ENCODE measurements at regions not wholly inside any gene's neighbourhood (a gene's known extent, or its start where the extent isn't known, plus 50 kb on each side); places are given as distances from the start of the nearest gene placed in this dataset.

- Mint-ChIP-seq H3K4me1 (ENCODE audit: low read depth, unreplicated experiment) (peaks cover 77% of the 10 kb centered on the region), H3K4me3 (ENCODE audit: low read depth, unreplicated experiment) (peak overlapping the region; percentile 51), H3K27ac (ENCODE audit: unreplicated experiment) (peak overlapping the region; percentile 92), H3K36me3 (ENCODE audit: insufficient read depth, unreplicated experiment) (peaks cover 18% of the 10 kb centered on the region), H3K9me3 (ENCODE audit: low read depth, unreplicated experiment) (peaks cover 8% of the 10 kb centered on the region), H3K27me3 (ENCODE audit: unreplicated experiment) (no peaks in the 10 kb centered on the region)
- no TSS peak for BruUV-seq (replicated peaks)
- DNase-seq, result peak; percentile 44
- CTCF ChIA-PET, result interaction anchor here (2.8 kb wide), 1 partner anchor 25 kb away, joined by 12 read pairs; no protein-coding TSS in a partner anchor
- no peak for TF ChIP-seq CTCF (IDR thresholded peaks at IDR 0.05; ENCODE audit: unreplicated experiment)
- intact Hi-C loops (cut with micrococcal nuclease; ENCODE audit: unreplicated experiment), result loop anchor here (1.0 to 2.0 kb wide), 3 partner anchors 25 to 133 kb away; no protein-coding TSS in a partner anchor
These were observed 635.4 kb downstream of the NR2F1-AS1 start for GRCh38 chr5:92945605-92946097.

- no TSS peak for BruUV-seq (replicated peaks)
- Mint-ChIP-seq H3K4me3 (ENCODE audit: low read depth, unreplicated experiment) (peak overlapping the region; percentile 51), H3K27ac (ENCODE audit: unreplicated experiment) (peak overlapping the region; percentile 92), H3K27me3 (ENCODE audit: unreplicated experiment) (no peaks in the 10 kb centered on the region), H3K36me3 (ENCODE audit: insufficient read depth, unreplicated experiment) (peaks cover 18% of the 10 kb centered on the region), H3K4me1 (ENCODE audit: low read depth, unreplicated experiment) (peaks cover 78% of the 10 kb centered on the region), H3K9me3 (ENCODE audit: low read depth, unreplicated experiment) (peaks cover 5% of the 10 kb centered on the region)
- intact Hi-C loops (cut with micrococcal nuclease; ENCODE audit: unreplicated experiment), result loop anchor here (1.0 to 2.0 kb wide), 3 partner anchors 25 to 133 kb away; no protein-coding TSS in a partner anchor
- TF ChIP-seq CTCF (IDR thresholded peaks at IDR 0.05; ENCODE audit: unreplicated experiment), result no peak
- no peak for DNase-seq
- CTCF ChIA-PET, result interaction anchor here (0.6 to 2.8 kb wide), 2 partner anchors 25 to 341 kb away, joined by 4 to 12 read pairs; no protein-coding TSS in a partner anchor
These were observed 636.0 kb downstream of the NR2F1-AS1 start for GRCh38 chr5:92944903-92945604.

- Mint-ChIP-seq H3K4me3 (ENCODE audit: low read depth, unreplicated experiment) (peak overlapping the region; percentile 51), H3K4me1 (ENCODE audit: low read depth, unreplicated experiment) (peaks cover 78% of the 10 kb centered on the region), H3K27me3 (ENCODE audit: unreplicated experiment) (no peaks in the 10 kb centered on the region), H3K36me3 (ENCODE audit: insufficient read depth, unreplicated experiment) (peaks cover 18% of the 10 kb centered on the region), H3K27ac (ENCODE audit: unreplicated experiment) (peak overlapping the region; percentile 92), H3K9me3 (ENCODE audit: low read depth, unreplicated experiment) (peaks cover 3% of the 10 kb centered on the region)
- no peak for TF ChIP-seq CTCF (IDR thresholded peaks at IDR 0.05; ENCODE audit: unreplicated experiment)
- CTCF ChIA-PET, result interaction anchor here (0.6 to 2.8 kb wide), 2 partner anchors 26 to 341 kb away, joined by 4 to 12 read pairs; no protein-coding TSS in a partner anchor
- BruUV-seq (replicated peaks), result no TSS peak
- DNase-seq, result no peak
- intact Hi-C loops (cut with micrococcal nuclease; ENCODE audit: unreplicated experiment), result loop anchor here (2.0 kb wide), 1 partner anchor 28 kb away; no protein-coding TSS in a partner anchor
These were observed 636.7 kb downstream of the NR2F1-AS1 start for GRCh38 chr5:92944337-92944736.

GRCh38 chr5:92942762-92943161 lies 638.3 kb downstream of the NR2F1-AS1 start:
- H3K4me1 Mint-ChIP-seq (ENCODE audit: low read depth, unreplicated experiment), result peaks cover 82% of the 10 kb centered on the region
- H3K36me3 Mint-ChIP-seq (ENCODE audit: insufficient read depth, unreplicated experiment), result peaks cover 18% of the 10 kb centered on the region
- intact Hi-C loops (cut with micrococcal nuclease; ENCODE audit: unreplicated experiment), result no loop called here
- no peaks in the 10 kb centered on the region for H3K27me3 Mint-ChIP-seq (ENCODE audit: unreplicated experiment)
- peak overlapping the region; percentile 60 for H3K4me3 Mint-ChIP-seq (ENCODE audit: low read depth, unreplicated experiment)
- TF ChIP-seq CTCF (IDR thresholded peaks at IDR 0.05; ENCODE audit: unreplicated experiment), result no peak
- DNase-seq, result no peak
- CTCF ChIA-PET, result interaction anchor here (0.7 to 1.7 kb wide), 2 partner anchors 15 to 28 kb away, joined by 3 to 5 read pairs; no protein-coding TSS in a partner anchor
- peak overlapping the region; percentile 97 for H3K27ac Mint-ChIP-seq (ENCODE audit: unreplicated experiment)
- BruUV-seq (replicated peaks), result no TSS peak
- H3K9me3 Mint-ChIP-seq (ENCODE audit: low read depth, unreplicated experiment), result peaks cover 3% of the 10 kb centered on the region
